ENCODE measurements at regions not wholly inside any gene's neighbourhood (a gene's known extent, or its start where the extent isn't known, plus 50 kb on each side); places are given as distances from the start of the nearest gene placed in this dataset.

GRCh38 chr18:42659187-42659586 lies 456.3 kb downstream of the RIT2 start:
- Histone ChIP-seq H2AFZ (ENCODE audit: control insufficient read depth, low read length) (no peak overlapping the region), H4K20me1 (ENCODE audit: control insufficient read depth, extremely low read depth, insufficient read depth, low read length) (no peaks in the 10 kb centered on the region), H3K4me2 (ENCODE audit: control insufficient read depth, extremely low read depth, insufficient read depth, low read depth, low read length) (no peak overlapping the region), H3K9me3 (ENCODE audit: control insufficient read depth, low read depth, low read length) (no peaks in the 10 kb centered on the region), H3K4me1 (ENCODE audit: control insufficient read depth, extremely low read depth, insufficient read depth, low read length) (no peaks in the 10 kb centered on the region), H3K27me3 (ENCODE audit: control insufficient read depth, extremely low read depth, insufficient read depth, low read length) (no peaks in the 10 kb centered on the region), H3K9ac (ENCODE audit: control insufficient read depth, extremely low read depth, insufficient read depth, low read length) (no peak overlapping the region), H3K4me3 (ENCODE audit: control insufficient read depth in 2 of 3, extremely low read depth in 1 of 3, insufficient read depth in 2 of 3, low read depth in 1 of 3, low read length in 3 of 3) (no peak overlapping the region), H3K9me1 (ENCODE audit: control insufficient read depth, extremely low read depth, insufficient read depth, low read length) (no peaks in the 10 kb centered on the region), H3K36me3 (ENCODE audit: control insufficient read depth in 2 of 2, extremely low read depth in 1 of 2, insufficient read depth in 2 of 2, low read length in 2 of 2) (no peaks in the 10 kb centered on the region), H3K27ac (ENCODE audit: control insufficient read depth, insufficient read depth, low read length) (no peak overlapping the region), H3K79me2 (ENCODE audit: control insufficient read depth, insufficient read depth, low read length) (no peaks in the 10 kb centered on the region)
- no peak for DNase-seq (ENCODE audit: low read depth, low spot score)
- no peak for FAIRE-seq
- TF ChIP-seq, protein P1, sequence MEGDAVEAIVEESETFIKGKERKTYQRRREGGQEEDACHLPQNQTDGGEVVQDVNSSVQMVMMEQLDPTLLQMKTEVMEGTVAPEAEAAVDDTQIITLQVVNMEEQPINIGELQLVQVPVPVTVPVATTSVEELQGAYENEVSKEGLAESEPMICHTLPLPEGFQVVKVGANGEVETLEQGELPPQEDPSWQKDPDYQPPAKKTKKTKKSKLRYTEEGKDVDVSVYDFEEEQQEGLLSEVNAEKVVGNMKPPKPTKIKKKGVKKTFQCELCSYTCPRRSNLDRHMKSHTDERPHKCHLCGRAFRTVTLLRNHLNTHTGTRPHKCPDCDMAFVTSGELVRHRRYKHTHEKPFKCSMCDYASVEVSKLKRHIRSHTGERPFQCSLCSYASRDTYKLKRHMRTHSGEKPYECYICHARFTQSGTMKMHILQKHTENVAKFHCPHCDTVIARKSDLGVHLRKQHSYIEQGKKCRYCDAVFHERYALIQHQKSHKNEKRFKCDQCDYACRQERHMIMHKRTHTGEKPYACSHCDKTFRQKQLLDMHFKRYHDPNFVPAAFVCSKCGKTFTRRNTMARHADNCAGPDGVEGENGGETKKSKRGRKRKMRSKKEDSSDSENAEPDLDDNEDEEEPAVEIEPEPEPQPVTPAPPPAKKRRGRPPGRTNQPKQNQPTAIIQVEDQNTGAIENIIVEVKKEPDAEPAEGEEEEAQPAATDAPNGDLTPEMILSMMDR (optimal IDR thresholded peaks at IDR 0.05 in 1 of 3, IDR thresholded peaks at IDR 0.05 in 1 of 3, conservative IDR thresholded peaks at IDR 0.05 in 1 of 3; ENCODE audit: extremely low read depth in 1 of 3, insufficient read depth in 2 of 3, low read length in 3 of 3): no peak
- no peak for TF ChIP-seq EZH2 (IDR thresholded peaks at IDR 0.05; ENCODE audit: low read length)
- dilution Hi-C loops (cut with MboI; ENCODE audit: extremely low pct_ligation_motif_present, low sequenced_read_pairs): no loop called here

GRCh38 chr18:42670860-42671259 lies 444.6 kb downstream of the RIT2 start:
- Histone ChIP-seq H3K9me1 (ENCODE audit: control insufficient read depth, extremely low read depth, insufficient read depth, low read length) (no peaks in the 10 kb centered on the region), H3K9ac (ENCODE audit: control insufficient read depth, extremely low read depth, insufficient read depth, low read length) (no peak overlapping the region), H4K20me1 (ENCODE audit: control insufficient read depth, extremely low read depth, insufficient read depth, low read length) (no peaks in the 10 kb centered on the region), H3K4me2 (ENCODE audit: control insufficient read depth, extremely low read depth, insufficient read depth, low read depth, low read length) (no peak overlapping the region), H2AFZ (ENCODE audit: control insufficient read depth, low read length) (no peak overlapping the region), H3K9me3 (ENCODE audit: control insufficient read depth, low read depth, low read length) (no peaks in the 10 kb centered on the region), H3K4me3 (ENCODE audit: control insufficient read depth in 2 of 3, extremely low read depth in 1 of 3, insufficient read depth in 2 of 3, low read depth in 1 of 3, low read length in 3 of 3) (no peak overlapping the region), H3K4me1 (ENCODE audit: control insufficient read depth, extremely low read depth, insufficient read depth, low read length) (no peaks in the 10 kb centered on the region), H3K27me3 (ENCODE audit: control insufficient read depth, extremely low read depth, insufficient read depth, low read length) (no peaks in the 10 kb centered on the region), H3K79me2 (ENCODE audit: control insufficient read depth, insufficient read depth, low read length) (no peaks in the 10 kb centered on the region), H3K27ac (ENCODE audit: control insufficient read depth, insufficient read depth, low read length) (no peak overlapping the region), H3K36me3 (ENCODE audit: control insufficient read depth in 2 of 2, extremely low read depth in 1 of 2, insufficient read depth in 2 of 2, low read length in 2 of 2) (no peaks in the 10 kb centered on the region)
- DNase-seq (ENCODE audit: low read depth, low spot score): no peak
- TF ChIP-seq EZH2 (IDR thresholded peaks at IDR 0.05; ENCODE audit: low read length): no peak
- TF ChIP-seq, protein P1 (optimal IDR thresholded peaks at IDR 0.05 in 1 of 3, IDR thresholded peaks at IDR 0.05 in 1 of 3, conservative IDR thresholded peaks at IDR 0.05 in 1 of 3; ENCODE audit: extremely low read depth in 1 of 3, insufficient read depth in 2 of 3, low read length in 3 of 3): no peak
- dilution Hi-C loops (cut with MboI; ENCODE audit: extremely low pct_ligation_motif_present, low sequenced_read_pairs): no loop called here
- FAIRE-seq: no peak
